Breast epithelium (tissue), 3 donors: ENCODE measurements at regions not wholly inside any gene's neighbourhood (a gene's known extent, or its start where the extent isn't known, plus 50 kb on each side); places are given as distances from the start of the nearest gene placed in this dataset.

Experiments
- POLR2A ChIP-seq: fragments of 450-650 bp; IDR thresholded peaks from one replicate; pipeline ENCODE4 v1.6.1; 2016; ENCODE audit warnings: antibody characterized with exemption, mild to moderate bottlenecking, moderate library complexity
- POLR2AphosphoS5 ChIP-seq, 3 donors: sonication (generic); formaldehyde crosslinking; IDR thresholded peaks; one replicate each; pipeline ENCODE4 v1.6.1; 2017; ENCODE audit warnings: antibody characterized with exemption in 3 of 3
- TF ChIP-seq, protein P1 (sequence below), 3 donors: fragments of 450-650 bp; IDR thresholded peaks; one replicate each; pipeline ENCODE4 v1.5.1; 2016 to 2017; ENCODE audit warnings: antibody characterized with exemption in 3 of 3, mild to moderate bottlenecking in 3 of 3, moderate library complexity in 3 of 3

DNA sequence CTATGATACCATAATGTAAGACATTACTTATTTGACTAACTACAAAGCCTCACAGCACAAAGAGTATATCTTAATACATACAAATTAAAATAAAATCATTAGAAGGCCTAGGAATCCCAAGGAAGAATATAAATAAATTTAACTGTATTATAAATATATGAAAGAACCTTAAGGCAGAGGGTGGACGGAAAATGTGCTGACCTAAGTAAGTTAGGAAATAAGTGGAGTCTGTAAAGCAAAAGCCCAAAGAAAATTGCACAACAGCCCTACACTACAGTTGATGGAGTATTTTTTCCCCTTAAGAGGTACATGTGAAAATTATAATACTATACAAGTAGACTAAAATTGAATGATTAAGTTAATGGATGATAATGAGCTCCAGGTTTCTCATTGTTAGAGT lies 710.1 kb downstream of the NR4A2 start:
- TF ChIP-seq, protein P1, sequence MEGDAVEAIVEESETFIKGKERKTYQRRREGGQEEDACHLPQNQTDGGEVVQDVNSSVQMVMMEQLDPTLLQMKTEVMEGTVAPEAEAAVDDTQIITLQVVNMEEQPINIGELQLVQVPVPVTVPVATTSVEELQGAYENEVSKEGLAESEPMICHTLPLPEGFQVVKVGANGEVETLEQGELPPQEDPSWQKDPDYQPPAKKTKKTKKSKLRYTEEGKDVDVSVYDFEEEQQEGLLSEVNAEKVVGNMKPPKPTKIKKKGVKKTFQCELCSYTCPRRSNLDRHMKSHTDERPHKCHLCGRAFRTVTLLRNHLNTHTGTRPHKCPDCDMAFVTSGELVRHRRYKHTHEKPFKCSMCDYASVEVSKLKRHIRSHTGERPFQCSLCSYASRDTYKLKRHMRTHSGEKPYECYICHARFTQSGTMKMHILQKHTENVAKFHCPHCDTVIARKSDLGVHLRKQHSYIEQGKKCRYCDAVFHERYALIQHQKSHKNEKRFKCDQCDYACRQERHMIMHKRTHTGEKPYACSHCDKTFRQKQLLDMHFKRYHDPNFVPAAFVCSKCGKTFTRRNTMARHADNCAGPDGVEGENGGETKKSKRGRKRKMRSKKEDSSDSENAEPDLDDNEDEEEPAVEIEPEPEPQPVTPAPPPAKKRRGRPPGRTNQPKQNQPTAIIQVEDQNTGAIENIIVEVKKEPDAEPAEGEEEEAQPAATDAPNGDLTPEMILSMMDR (IDR thresholded peaks at IDR 0.05), result no peak
- no peak for TF ChIP-seq POLR2A
- TF ChIP-seq POLR2AphosphoS5 (IDR thresholded peaks at IDR 0.05), result no peak
